SK-N-SH (cell line): ENCODE measurements at regions not wholly inside any gene's neighbourhood (a gene's known extent, or its start where the extent isn't known, plus 50 kb on each side); places are given as distances from the start of the nearest gene placed in this dataset.
A peak's percentile ranks its signal among the peaks of the same experiment; 100 is the strongest.

Experiments used
- CTCF ChIA-PET: fragments of 300-600, 350-600 bp; formaldehyde crosslinking; extraction: SDS; loops from one replicate; lab custom pipeline; 2021; lab: Yijun Ruan, JAX
- POLR2A ChIA-PET: fragments of 350-600 bp; sonication (Branson Sonifier 250); formaldehyde crosslinking; extraction: SDS; loops from one replicate; lab custom pipeline; 2020; ENCODE audit warnings: antibody characterized with exemption, inconsistent platforms; lab: Yijun Ruan, JAX
- DNase-seq: peaks from one replicate; pipeline ENCODE4 v3.0.0; 2012
- H2AFZ ChIP-seq: fragments of 200-600 bp; sonication (generic); 2 replicates; pipeline ENCODE4 v1.8.1; 2016; ENCODE audit warnings: antibody characterized with exemption, mild to moderate bottlenecking, low read depth
- H3F3A ChIP-seq: fragments of 200-600 bp; sonication (generic); replicated peaks from 2 replicates; pipeline ENCODE3; 2016; ENCODE audit warnings: antibody characterized with exemption, mild to moderate bottlenecking; ENCODE audit not compliant: insufficient read depth
- H3K27ac ChIP-seq, 2 experiments: fragments of 200-500 bp in 1 of 2; fragments of 200-600 bp in 1 of 2; sonication (Bioruptor generic) in 1 of 2; sonication (generic), shearing (Covaris generic) in 1 of 2; 2 replicates each; pipeline versions ENCODE4 v1.5.1 to v1.6.1; 2014 to 2016; ENCODE audit warnings: low read depth in 2 of 2, inconsistent platforms in 1 of 2, low read length in 1 of 2, mild to moderate bottlenecking in 1 of 2, mixed read lengths in 1 of 2
- H3K27me3 ChIP-seq: fragments of 200-600 bp; sonication (generic), shearing (Covaris generic); 2 replicates; pipeline ENCODE4 v1.6.1; 2016; ENCODE audit warnings: mixed run types; ENCODE audit not compliant: insufficient read depth
- H3K36me3 ChIP-seq, 2 experiments: fragments of 200-500 bp in 1 of 2; fragments of 200-600 bp in 1 of 2; sonication (Bioruptor generic) in 1 of 2; sonication (generic) in 1 of 2; replicated peaks in 1 of 2; 2 replicates each; pipeline versions ENCODE3 to v1.5.1; 2014 to 2016; ENCODE audit warnings: low read length in 1 of 2, mild to moderate bottlenecking in 1 of 2; ENCODE audit not compliant: insufficient read depth in 2 of 2, control insufficient read depth in 1 of 2
- H3K4me1 ChIP-seq, 2 experiments: fragments of 200-500 bp in 1 of 2; fragments of 200-600 bp in 1 of 2; sonication (Bioruptor generic) in 1 of 2; sonication (generic), shearing (Covaris generic) in 1 of 2; 2 replicates each; pipeline versions ENCODE4 v1.5.1 to v1.6.1; 2014 to 2016; ENCODE audit warnings: low read depth in 1 of 2, low read length in 1 of 2, mixed run types in 1 of 2; ENCODE audit not compliant: insufficient read depth in 2 of 2, control insufficient read depth in 1 of 2
- H3K4me2 ChIP-seq: fragments of 200-600 bp; sonication (generic), shearing (Covaris generic); 2 replicates; pipeline ENCODE4 v1.6.1; 2017; ENCODE audit warnings: mixed run types
- H3K4me3 ChIP-seq, 2 experiments: fragments of 200-500 bp in 1 of 2; fragments of 200-600 bp in 1 of 2; sonication (Bioruptor generic) in 1 of 2; sonication (generic), shearing (Covaris generic) in 1 of 2; 2 replicates each; pipeline versions ENCODE4 v1.5.1 to v1.8.1; 2014 to 2016; ENCODE audit warnings: low read depth in 2 of 2, inconsistent platforms in 1 of 2, low read length in 1 of 2, mild to moderate bottlenecking in 1 of 2, mixed read lengths in 1 of 2, moderate library complexity in 1 of 2
- H3K79me2 ChIP-seq: fragments of 200-600 bp; sonication (generic); 2 replicates; pipeline ENCODE4 v1.8.1; 2017; ENCODE audit warnings: mild to moderate bottlenecking; ENCODE audit not compliant: insufficient read depth
- H3K9ac ChIP-seq: fragments of 200-600 bp; sonication (generic); 2 replicates; pipeline ENCODE4 v1.6.1; 2017; ENCODE audit warnings: mixed run types
- H3K9me2 ChIP-seq: fragments of 200-600 bp; sonication (generic); 2 replicates; pipeline ENCODE4 v1.6.1; 2017; ENCODE audit warnings: mixed run types
- H3K9me3 ChIP-seq: fragments of 200-600 bp; sonication (generic); 2 replicates; pipeline ENCODE4 v1.6.1; 2017; ENCODE audit warnings: mixed run types, mild to moderate bottlenecking, moderate library complexity
- H4K20me1 ChIP-seq: fragments of 200-600 bp; sonication (generic); 2 replicates; pipeline ENCODE4 v1.6.1; 2017; ENCODE audit warnings: mild to moderate bottlenecking, mixed run types; ENCODE audit not compliant: insufficient read depth
- CHD2 ChIP-seq: fragments of 150-350 bp; IDR thresholded peaks from 2 replicates; pipeline ENCODE4 v1.6.1; 2018; ENCODE audit warnings: low read length; ENCODE audit not compliant: partially characterized antibody
- CTCF ChIP-seq: fragments of 200-600 bp; sonication (generic); IDR thresholded peaks from 2 replicates; pipeline ENCODE4 v1.6.1; 2017; ENCODE audit warnings: antibody characterized with exemption, mild to moderate bottlenecking, moderate library complexity
- MAX ChIP-seq: IDR thresholded peaks from 2 replicates; pipeline ENCODE4 v1.4.0; 2012; ENCODE audit warnings: low read depth
- MXI1 ChIP-seq: IDR thresholded peaks from 2 replicates; pipeline ENCODE4 v1.6.1; 2012; ENCODE audit warnings: mild to moderate bottlenecking, low read depth, low read length, improper control_type of control experiment
- POLR2AphosphoS5 ChIP-seq: IDR thresholded peaks from 2 replicates; pipeline ENCODE4 v1.6.1; 2012; ENCODE audit warnings: low read depth, low read length
- RAD21 ChIP-seq: IDR thresholded peaks from 2 replicates; pipeline ENCODE4 v1.6.1; 2012; ENCODE audit warnings: mild to moderate bottlenecking, low read length
- SMC3 ChIP-seq: IDR thresholded peaks from 2 replicates; pipeline ENCODE4 v1.6.1; 2012; ENCODE audit warnings: low read depth, low read length, improper control_type of control experiment
- USF1 ChIP-seq: IDR thresholded peaks from 2 replicates; pipeline ENCODE4 v1.4.0; 2012; ENCODE audit warnings: low read depth, borderline replicate concordance
- whole genome bisulfite sequencing: methylation state at CpG from one replicate; pipeline ENCODE4 v1.1.6; 2017; ENCODE audit warnings: low lambda C conversion rate; 5-methylcytosine and 5-hydroxymethylcytosine counted together

GRCh38 chr1:114032271-114033215 is 53.3 kb downstream of the OLFML3 start (continued):
- no peak for TF ChIP-seq USF1

GRCh38 chr1:114033216-114033706 is 54.0 kb downstream of the OLFML3 start:
- POLR2A ChIA-PET, result no interaction called here

More at GRCh38 chr1:114033216-114033706, 54.0 kb downstream of the OLFML3 start:
- 46% methylated on average over 5 of the region's 5 CpGs for WGBS
- CTCF ChIA-PET, result interaction anchor here (0.6 to 2.5 kb wide), 11 partner anchors 15 to 249 kb away, joined by 3 to 17 read pairs (median 3); no protein-coding TSS in a partner anchor
- H3F3A ChIP-seq, result peaks cover 26% of the 10 kb centered on the region
- peak; percentile 41 for DNase-seq
- 0 out of 2 replicates have a peak overlapping the region, but pooled peaks have one; percentile 1 for H2AFZ ChIP-seq
- peak overlapping the region; percentile 70 for H3K4me2 ChIP-seq
- peak overlapping the region in 1 of 2 experiments; percentile 78; a peak in 2 of 4 replicates for H3K27ac ChIP-seq
- no peaks in the 10 kb centered on the region for H3K9me3 ChIP-seq
- peaks cover 0 to 21% of the 10 kb centered on the region in 2 experiments; a peak in 2 of 4 replicates for H3K4me1 ChIP-seq
- H3K36me3 ChIP-seq, result no peaks in the 10 kb centered on the region
- H3K79me2 ChIP-seq, result no peaks in the 10 kb centered on the region
- peak overlapping the region in 1 of 2 experiments; percentile 37; a peak in 1 of 4 replicates for H3K4me3 ChIP-seq
- H3K27me3 ChIP-seq, result no peaks in the 10 kb centered on the region
- TF ChIP-seq RAD21 (peak; percentile 46), MXI1 (no peak), MAX (peak; percentile 46; the same call in 1 of the 2 replicates), POLR2AphosphoS5 (no peak), CHD2 (no peak), SMC3 (peak; percentile 35), CTCF (peak; percentile 63)
- no peak overlapping the region for H3K9ac ChIP-seq
- no peaks in the 10 kb centered on the region for H3K9me2 ChIP-seq
- no peaks in the 10 kb centered on the region for H4K20me1 ChIP-seq
